Astrocyte of the cerebellum (primary cell): ENCODE measurements at regions not wholly inside any gene's neighbourhood (a gene's known extent, or its start where the extent isn't known, plus 50 kb on each side); places are given as distances from the start of the nearest gene placed in this dataset.

ENCODE experiments used
- DNase-seq: peaks from one replicate; pipeline ENCODE4 v3.0.0-alpha.2; 2011; ENCODE audit warnings: low read depth
- H3K4me3 ChIP-seq: 2 replicates; pipeline ENCODE4 v1.5.1; 2011; ENCODE audit warnings: mild to moderate bottlenecking, low read depth, low read length, moderate library complexity
- in situ Hi-C: cut with HindIII; loops from 2 replicates; pipeline ENCODE4 v1.10.0; 2017; ENCODE audit warnings: low sequenced_read_pairs
- TF ChIP-seq, protein P1 (sequence below): IDR thresholded peaks from 2 replicates; pipeline ENCODE4 v1.5.1; 2012; ENCODE audit warnings: low read length, low read depth, moderate library complexity, mild to moderate bottlenecking; ENCODE audit errors: missing control alignments

DNA sequence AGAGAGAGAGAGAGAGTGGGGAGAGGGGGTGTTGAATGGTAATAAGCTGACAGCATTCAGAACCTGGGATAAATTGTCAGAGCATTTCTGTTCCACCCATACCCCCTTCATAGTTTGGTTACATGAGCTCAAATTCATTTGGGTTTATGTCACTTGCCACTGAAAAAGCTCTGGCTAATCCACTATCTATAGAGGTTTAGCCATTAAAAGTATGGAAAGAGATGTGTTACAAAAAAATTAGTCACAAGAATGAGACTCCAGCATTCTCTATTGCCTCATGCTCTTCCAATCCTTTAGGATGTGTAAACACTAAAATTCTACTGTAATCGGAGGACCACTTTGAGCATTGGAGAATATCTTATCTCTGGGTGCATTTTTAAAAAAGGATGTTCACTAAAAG lies 297.6 kb upstream of the TCF21 start:
- DNase-seq = no peak
- TF ChIP-seq, protein P1, sequence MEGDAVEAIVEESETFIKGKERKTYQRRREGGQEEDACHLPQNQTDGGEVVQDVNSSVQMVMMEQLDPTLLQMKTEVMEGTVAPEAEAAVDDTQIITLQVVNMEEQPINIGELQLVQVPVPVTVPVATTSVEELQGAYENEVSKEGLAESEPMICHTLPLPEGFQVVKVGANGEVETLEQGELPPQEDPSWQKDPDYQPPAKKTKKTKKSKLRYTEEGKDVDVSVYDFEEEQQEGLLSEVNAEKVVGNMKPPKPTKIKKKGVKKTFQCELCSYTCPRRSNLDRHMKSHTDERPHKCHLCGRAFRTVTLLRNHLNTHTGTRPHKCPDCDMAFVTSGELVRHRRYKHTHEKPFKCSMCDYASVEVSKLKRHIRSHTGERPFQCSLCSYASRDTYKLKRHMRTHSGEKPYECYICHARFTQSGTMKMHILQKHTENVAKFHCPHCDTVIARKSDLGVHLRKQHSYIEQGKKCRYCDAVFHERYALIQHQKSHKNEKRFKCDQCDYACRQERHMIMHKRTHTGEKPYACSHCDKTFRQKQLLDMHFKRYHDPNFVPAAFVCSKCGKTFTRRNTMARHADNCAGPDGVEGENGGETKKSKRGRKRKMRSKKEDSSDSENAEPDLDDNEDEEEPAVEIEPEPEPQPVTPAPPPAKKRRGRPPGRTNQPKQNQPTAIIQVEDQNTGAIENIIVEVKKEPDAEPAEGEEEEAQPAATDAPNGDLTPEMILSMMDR = no peak
- in situ Hi-C loops = loop anchor here (25.0 kb wide), 1 partner anchor 496 kb away; no protein-coding TSS in a partner anchor
- no peak overlapping the region for H3K4me3 ChIP-seq

DNA sequence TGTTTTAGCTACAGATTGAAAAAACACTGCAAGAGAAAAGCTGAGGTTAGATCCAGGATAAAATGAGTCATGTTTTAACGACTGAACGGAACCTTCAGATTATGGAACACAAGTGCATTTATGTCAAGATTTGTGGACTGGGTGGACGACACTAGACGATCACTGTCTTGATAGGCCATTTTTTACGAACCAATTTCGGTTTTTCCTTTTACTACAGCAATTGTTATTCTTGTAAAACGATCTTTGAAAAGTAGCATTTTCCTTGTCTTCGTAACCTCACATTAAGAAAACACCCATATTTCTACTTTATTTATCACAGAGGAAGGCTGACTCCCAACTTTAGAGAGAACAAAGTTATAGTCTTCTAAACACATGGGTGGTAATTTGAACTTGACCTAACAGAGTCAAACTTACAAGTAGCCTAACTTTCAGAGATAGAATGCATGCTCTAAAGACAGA lies 294.2 kb upstream of the TCF21 start:
- H3K4me3 ChIP-seq = no peak overlapping the region
- TF ChIP-seq, protein P1 = no peak
- in situ Hi-C loops = loop anchor here (5.0 to 25.0 kb wide), 2 partner anchors 88 to 493 kb away; no protein-coding TSS in a partner anchor
- DNase-seq = no peak

GRCh38 chr6:133595111-133595761 lies 293.7 kb upstream of the TCF21 start:
- no peak for DNase-seq
- in situ Hi-C loops = loop anchor here (5.0 to 25.0 kb wide), 2 partner anchors 87 to 492 kb away; no protein-coding TSS in a partner anchor
- TF ChIP-seq, protein P1 = no peak
- no peak overlapping the region for H3K4me3 ChIP-seq

GRCh38 chr6:133606852-133607251 lies 282.1 kb upstream of the TCF21 start:
- no peak for DNase-seq
- no peak overlapping the region for H3K4me3 ChIP-seq
- in situ Hi-C loops = no loop called here
- TF ChIP-seq, protein P1 = no peak

DNA sequence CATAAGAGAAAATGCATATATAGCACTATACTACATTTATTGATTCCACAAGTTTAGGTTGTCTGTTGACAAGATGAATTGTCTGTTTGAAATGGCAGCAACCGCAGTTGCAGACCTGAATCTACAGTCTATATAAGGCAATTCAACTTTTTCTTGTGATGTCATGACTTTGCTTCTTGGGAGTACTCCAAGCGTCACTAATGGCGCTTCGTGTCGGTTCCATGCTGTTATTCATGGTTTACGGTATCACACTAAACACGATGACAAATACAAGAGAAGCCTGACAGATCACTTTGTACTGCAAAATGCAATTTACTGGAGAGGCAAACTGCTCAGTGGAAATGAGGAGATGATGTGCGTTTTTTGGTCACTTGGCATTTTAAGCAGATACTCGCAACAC lies 280.3 kb upstream of the TCF21 start:
- DNase-seq = no peak
- in situ Hi-C loops = no loop called here
- TF ChIP-seq, protein P1 = no peak

DNA sequence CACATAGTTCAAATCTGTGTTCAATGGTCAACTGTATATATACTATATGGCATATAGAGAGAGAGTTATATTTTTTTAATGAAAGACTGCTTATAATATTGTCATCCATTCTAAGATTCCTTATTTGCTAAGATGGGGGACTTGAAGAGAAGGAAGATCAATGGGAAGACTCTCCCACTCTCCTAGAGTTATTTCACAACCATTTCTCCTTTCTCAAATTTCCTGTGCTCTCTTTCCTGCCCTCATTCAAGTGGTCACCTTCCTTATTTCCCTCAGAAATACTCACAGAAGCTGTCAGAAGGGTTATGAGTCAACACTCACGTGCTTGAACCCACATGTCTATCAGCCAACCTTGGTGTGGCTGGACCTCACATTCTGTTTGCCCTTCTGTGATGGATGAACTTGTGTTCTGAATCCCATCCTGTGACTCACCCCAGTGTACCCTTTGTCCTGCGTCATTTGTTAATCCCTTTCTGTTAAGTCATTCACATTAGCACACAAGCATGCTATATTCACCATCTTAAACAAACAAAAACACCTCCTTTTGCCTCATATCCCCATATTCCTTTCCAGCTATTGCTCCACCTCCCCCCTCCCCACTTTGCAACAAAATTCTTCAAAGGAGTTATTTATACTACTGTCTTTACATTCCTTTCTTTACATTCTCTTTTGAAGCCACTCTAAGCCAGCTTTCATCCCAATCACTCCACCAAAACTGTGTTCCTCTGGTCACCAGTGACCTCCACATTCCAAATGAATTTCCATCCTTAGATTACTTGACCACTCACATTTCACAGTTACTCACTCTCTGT lies 279.3 kb upstream of the TCF21 start:
- peak; percentile 91 for DNase-seq
- H3K4me3 ChIP-seq = no peak overlapping the region
- in situ Hi-C loops = no loop called here
- TF ChIP-seq, protein P1 = no peak

More for the DNA sequence above, 280.3 kb upstream of the TCF21 start:
- no peak overlapping the region for H3K4me3 ChIP-seq
